Spleen (tissue), 11 donors: ENCODE measurements at regions not wholly inside any gene's neighbourhood (a gene's known extent, or its start where the extent isn't known, plus 50 kb on each side); places are given as distances from the start of the nearest gene placed in this dataset.

ENCODE experiments used
- DNase-seq: peaks from one replicate; pipeline ENCODE4 v3.0.0-alpha.2; 2020
- H3K27ac ChIP-seq, 8 donors: fragments of 200-600 bp; sonication (generic) in 7 of 8; 1 replicate in 4 of 8; 2 replicates in 4 of 8; pipeline versions ENCODE4 v1.5.0 to v1.8.0; 2016 to 2021; ENCODE audit warnings: inconsistent platforms in 4 of 8, mild to moderate bottlenecking in 4 of 8, moderate library complexity in 1 of 8
- H3K27me3 ChIP-seq, 7 donors: fragments of 200-600 bp; sonication (generic) in 6 of 7; replicated peaks in 1 of 7; 1 replicate in 4 of 7; 2 replicates in 3 of 7; pipeline versions ENCODE4 v1.5.0 to v1.8.0; 2016 to 2021; ENCODE audit warnings: inconsistent platforms in 3 of 7, mild to moderate bottlenecking in 1 of 7
- H3K36me3 ChIP-seq, 6 donors: fragments of 200-600 bp; sonication (generic) in 5 of 6; 1 replicate in 4 of 6; 2 replicates in 2 of 6; pipeline versions ENCODE4 v1.5.0 to v1.8.0; 2016 to 2021; ENCODE audit warnings: inconsistent platforms in 2 of 6
- H3K4me1 ChIP-seq, 6 donors: fragments of 200-600 bp; sonication (generic) in 5 of 6; 1 replicate in 3 of 6; 2 replicates in 3 of 6; pipeline versions ENCODE4 v1.5.0 to v1.8.0; 2016 to 2021; ENCODE audit warnings: inconsistent platforms in 3 of 6
- H3K4me3 ChIP-seq, 8 donors: fragments of 200-600 bp; sonication (generic) in 7 of 8; 1 replicate in 4 of 8; 2 replicates in 4 of 8; pipeline versions ENCODE4 v1.5.0 to v1.8.0; 2016 to 2021; ENCODE audit warnings: inconsistent platforms in 4 of 8, mild to moderate bottlenecking in 4 of 8, moderate library complexity in 2 of 8
- H3K9me3 ChIP-seq, 8 donors: fragments of 200-600 bp; sonication (generic) in 7 of 8; 1 replicate in 4 of 8; 2 replicates in 4 of 8; pipeline versions ENCODE4 v1.5.0 to v1.8.0; 2016 to 2021; ENCODE audit warnings: inconsistent platforms in 4 of 8
- POLR2A ChIP-seq, 3 donors: fragments of 450-650 bp; IDR thresholded peaks; one replicate each; pipeline ENCODE4 v1.5.1; 2017; ENCODE audit warnings: antibody characterized with exemption in 3 of 3, mild to moderate bottlenecking in 1 of 3
- POLR2AphosphoS5 ChIP-seq, 3 donors: sonication (generic); formaldehyde crosslinking; IDR thresholded peaks; one replicate each; pipeline ENCODE4 v1.5.1; 2017; ENCODE audit warnings: antibody characterized with exemption in 3 of 3
- WGBS, 5 donors: extraction: QIAGEN DNeasy Blood & Tissue Kit in 3 of 5; methylation state at CpG; one replicate each; pipeline versions ENCODE4 v1.1.5 to v1.1.7; 2013 to 2018; 5-methylcytosine and 5-hydroxymethylcytosine counted together
- intact Hi-C: fragments of 100-400 bp; cut with DNase I; formaldehyde crosslinking; loops from one replicate; pipeline ENCODE4 v1.15.0; 2023; ENCODE audit warnings: low total_unique reads
- TF ChIP-seq, protein P1 (sequence below), 11 experiments: fragments of 200-600 bp in 7 of 11; fragments of 450-650 bp in 4 of 11; sonication (generic) in 4 of 11; IDR thresholded peaks in 8 of 11; conservative IDR thresholded peaks in 3 of 11; 1 replicate in 7 of 11; 2 replicates in 4 of 11; pipeline versions ENCODE4 v1.4.0 to v1.8.0; 2016 to 2021; ENCODE audit warnings: antibody characterized with exemption in 11 of 11, inconsistent platforms in 4 of 11, mild to moderate bottlenecking in 1 of 11
- donor health status: healthy with polysubstance abuse.
- donor health status: DM: no; HTN: no; CAD: no; lungs with moderate emphysema.
- donor health status: DM: no; HTN: no; CAD: no.
- donor health status: Bipolar disorder and iron deficiency.
- donor health status: healthy.
- donor health status: DM: no; HTN: no; CAD: no.
- donor health status: DM: yes; HTN: yes; CAD: no.

DNA sequence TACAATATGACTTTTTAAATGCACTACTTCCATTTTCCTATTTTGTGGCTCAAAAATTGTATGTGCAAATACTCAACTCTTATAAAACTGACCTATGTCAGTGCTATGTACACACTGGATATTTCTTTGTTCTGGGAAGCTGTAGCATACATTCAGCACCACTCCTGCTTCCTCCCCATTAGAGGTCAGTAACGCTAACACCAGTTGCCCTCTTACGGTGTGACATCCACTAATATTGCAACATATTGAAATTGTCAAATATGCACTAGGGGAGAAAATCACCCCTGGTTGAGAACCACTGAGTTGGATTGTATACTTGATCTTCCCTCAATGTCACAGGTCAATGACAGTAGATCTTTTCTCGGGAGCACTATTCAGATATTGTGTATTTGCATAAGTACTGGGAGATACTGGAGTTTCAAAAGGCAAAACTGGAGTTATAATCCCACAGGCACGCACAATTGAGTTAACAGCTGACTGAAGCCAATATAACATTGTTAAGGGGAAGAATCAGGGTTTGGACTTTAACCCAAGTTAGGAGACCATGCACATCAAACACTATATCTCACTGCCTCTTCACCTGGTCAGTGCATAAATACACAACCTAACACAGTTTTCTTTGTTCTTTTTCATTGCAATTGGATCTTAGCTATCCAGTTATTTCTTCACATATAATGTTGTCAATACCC lies 1276.5 kb upstream of the MIR17HG start:
- Histone ChIP-seq H3K27me3 (no peaks in the 10 kb centered on the region), H3K9me3 (peaks cover 0 to 12% (median 0%) of the 10 kb centered on the region in 8 donors), H3K4me3 (no peak overlapping the region), H3K36me3 (no peaks in the 10 kb centered on the region), H3K4me1 (no peaks in the 10 kb centered on the region), H3K27ac (no peak overlapping the region)
- TF ChIP-seq, protein P1, sequence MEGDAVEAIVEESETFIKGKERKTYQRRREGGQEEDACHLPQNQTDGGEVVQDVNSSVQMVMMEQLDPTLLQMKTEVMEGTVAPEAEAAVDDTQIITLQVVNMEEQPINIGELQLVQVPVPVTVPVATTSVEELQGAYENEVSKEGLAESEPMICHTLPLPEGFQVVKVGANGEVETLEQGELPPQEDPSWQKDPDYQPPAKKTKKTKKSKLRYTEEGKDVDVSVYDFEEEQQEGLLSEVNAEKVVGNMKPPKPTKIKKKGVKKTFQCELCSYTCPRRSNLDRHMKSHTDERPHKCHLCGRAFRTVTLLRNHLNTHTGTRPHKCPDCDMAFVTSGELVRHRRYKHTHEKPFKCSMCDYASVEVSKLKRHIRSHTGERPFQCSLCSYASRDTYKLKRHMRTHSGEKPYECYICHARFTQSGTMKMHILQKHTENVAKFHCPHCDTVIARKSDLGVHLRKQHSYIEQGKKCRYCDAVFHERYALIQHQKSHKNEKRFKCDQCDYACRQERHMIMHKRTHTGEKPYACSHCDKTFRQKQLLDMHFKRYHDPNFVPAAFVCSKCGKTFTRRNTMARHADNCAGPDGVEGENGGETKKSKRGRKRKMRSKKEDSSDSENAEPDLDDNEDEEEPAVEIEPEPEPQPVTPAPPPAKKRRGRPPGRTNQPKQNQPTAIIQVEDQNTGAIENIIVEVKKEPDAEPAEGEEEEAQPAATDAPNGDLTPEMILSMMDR (IDR thresholded peaks at IDR 0.05 in 8 of 11, conservative IDR thresholded peaks at IDR 0.05 in 3 of 11), result no peak
- TF ChIP-seq POLR2AphosphoS5 (IDR thresholded peaks at IDR 0.05), result no peak
- TF ChIP-seq POLR2A (IDR thresholded peaks at IDR 0.05), result no peak
- intact Hi-C loops, result no loop called here
- no peak for DNase-seq
- WGBS, 5 donors, result 48 to 93% (median 85%) methylated on average over 4 of the region's 4 CpGs

DNA sequence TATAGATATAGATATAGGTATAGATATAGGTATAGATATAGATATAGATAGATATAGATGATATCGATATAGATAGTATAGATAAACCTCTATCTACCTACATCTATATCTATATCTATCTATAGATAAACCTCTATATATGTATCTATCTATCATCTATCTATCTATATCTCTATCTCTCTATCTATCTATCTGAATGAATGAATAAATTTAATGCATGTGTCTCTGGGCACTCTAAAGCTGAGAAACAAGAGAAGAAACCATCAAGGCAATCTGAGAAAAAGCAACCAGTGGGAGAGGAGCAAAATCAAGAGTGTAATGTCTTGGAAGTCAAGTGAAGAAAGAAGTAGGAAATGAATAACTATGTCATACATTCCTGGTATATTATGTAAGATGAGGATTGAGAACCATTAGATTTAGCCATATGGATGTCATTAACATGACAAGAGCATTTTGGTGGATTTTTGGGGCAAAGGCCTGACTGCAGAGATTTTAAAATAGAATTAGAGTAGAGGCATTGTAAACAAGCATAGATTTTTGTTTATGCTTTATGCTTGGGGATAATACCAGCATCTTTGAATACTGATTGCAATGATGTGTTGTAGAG lies 1262.7 kb upstream of the MIR17HG start:
- intact Hi-C loops, result no loop called here
- H3K27me3 ChIP-seq, result no peaks in the 10 kb centered on the region
- no peaks in the 10 kb centered on the region for H3K4me1 ChIP-seq
- H3K9me3 ChIP-seq, result peaks cover 0 to 7% (median 0%) of the 10 kb centered on the region in 8 donors
- 93 to 97% (median 96%) methylated on average over 1 of the region's 1 CpG for WGBS, 5 donors
- H3K27ac ChIP-seq, result no peak overlapping the region
- no peak for DNase-seq
- TF ChIP-seq POLR2A (IDR thresholded peaks at IDR 0.05), result no peak
- no peak for TF ChIP-seq POLR2AphosphoS5 (IDR thresholded peaks at IDR 0.05)
- TF ChIP-seq, protein P1 (IDR thresholded peaks at IDR 0.05 in 8 of 11, conservative IDR thresholded peaks at IDR 0.05 in 3 of 11), result no peak
- H3K4me3 ChIP-seq, result no peak overlapping the region
- no peaks in the 10 kb centered on the region for H3K36me3 ChIP-seq

DNA sequence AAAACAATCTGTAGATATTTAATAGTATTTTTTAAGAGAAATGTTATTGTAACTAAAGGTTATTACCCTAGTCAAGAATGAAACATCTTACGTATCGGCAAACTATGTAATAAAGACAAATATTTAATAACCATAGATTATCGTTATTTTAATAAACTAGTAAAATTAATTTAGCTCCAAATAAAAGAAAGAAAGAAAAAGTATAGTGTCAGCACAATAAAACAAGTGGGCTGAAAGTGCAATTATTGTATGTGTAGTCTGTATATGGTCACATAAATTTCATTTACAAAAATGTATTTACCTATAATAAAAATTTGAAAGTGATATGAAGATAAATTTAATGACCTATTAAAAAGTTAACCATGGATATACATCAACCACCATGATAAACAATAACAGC lies 1258.4 kb upstream of the MIR17HG start:
- H3K36me3 ChIP-seq, result no peaks in the 10 kb centered on the region
- TF ChIP-seq POLR2A (IDR thresholded peaks at IDR 0.05) (no peak), POLR2AphosphoS5 (IDR thresholded peaks at IDR 0.05) (no peak)
- TF ChIP-seq, protein P1 (IDR thresholded peaks at IDR 0.05 in 8 of 11, conservative IDR thresholded peaks at IDR 0.05 in 3 of 11), result no peak
- no peak overlapping the region for H3K4me3 ChIP-seq
- H3K4me1 ChIP-seq, result no peaks in the 10 kb centered on the region
- WGBS, 5 donors, result 79 to 95% (median 88%) methylated on average over 3 of the region's 3 CpGs
- peaks cover 0 to 7% (median 0%) of the 10 kb centered on the region in 8 donors for H3K9me3 ChIP-seq
- no peak overlapping the region for H3K27ac ChIP-seq
- DNase-seq, result no peak
- intact Hi-C loops, result no loop called here
- H3K27me3 ChIP-seq, result no peaks in the 10 kb centered on the region

DNA sequence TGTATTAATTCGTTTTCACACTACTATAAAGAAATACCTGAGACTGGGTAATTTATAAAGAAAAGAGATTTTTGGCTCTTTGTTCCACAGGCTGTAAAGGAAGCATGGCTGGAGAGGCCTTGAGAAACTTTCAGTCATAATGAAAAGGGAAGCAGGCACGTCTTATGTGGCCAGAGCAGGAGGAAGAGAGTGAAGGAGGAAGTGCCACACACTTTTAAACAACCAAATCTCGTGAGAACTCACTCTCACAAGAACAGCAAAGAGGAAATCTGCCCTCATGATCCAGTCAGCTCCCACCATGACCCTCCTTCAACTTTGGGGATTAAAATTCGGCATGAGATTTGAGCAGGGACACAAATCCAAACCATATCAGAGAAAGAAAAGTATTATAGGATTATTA lies 1255.9 kb upstream of the MIR17HG start:
- Histone ChIP-seq H3K27me3 (no peaks in the 10 kb centered on the region), H3K9me3 (peaks cover 0 to 15% (median 2%) of the 10 kb centered on the region in 8 donors), H3K4me3 (no peak overlapping the region), H3K4me1 (no peaks in the 10 kb centered on the region), H3K27ac (no peak overlapping the region), H3K36me3 (no peaks in the 10 kb centered on the region)
- intact Hi-C loops, result no loop called here
- no peak for DNase-seq
- TF ChIP-seq, protein P1 (IDR thresholded peaks at IDR 0.05 in 8 of 11, conservative IDR thresholded peaks at IDR 0.05 in 3 of 11), result no peak
- TF ChIP-seq POLR2A (IDR thresholded peaks at IDR 0.05) (no peak), POLR2AphosphoS5 (IDR thresholded peaks at IDR 0.05) (no peak)
- 8 to 45% (median 25%) methylated on average over 4 of the region's 4 CpGs for WGBS, 5 donors
